H1 (cell line): ENCODE measurements at regions not wholly inside any gene's neighbourhood (a gene's known extent, or its start where the extent isn't known, plus 50 kb on each side); places are given as distances from the start of the nearest gene placed in this dataset.

Experiments used
- CTBP2 ChIP-seq: IDR thresholded peaks from 2 replicates; pipeline ENCODE4 v1.7.0; 2011; ENCODE audit warnings: borderline replicate concordance, mild to moderate bottlenecking, moderate library complexity, mixed read lengths, low read length; ENCODE audit not compliant: insufficient read depth, insufficient read length
- RXRA ChIP-seq: IDR thresholded peaks from 2 replicates; pipeline ENCODE4 v1.6.1; 2011; ENCODE audit warnings: low read depth, mild to moderate bottlenecking, low read length, moderate library complexity; ENCODE audit not compliant: insufficient read depth
- TEAD4 ChIP-seq: IDR thresholded peaks from 2 replicates; pipeline ENCODE4 v1.6.1; 2012; ENCODE audit warnings: low read depth, low read length, inconsistent platforms, mixed read lengths
- TF ChIP-seq, protein P1 (sequence below): IDR thresholded peaks from 2 replicates; pipeline ENCODE4 v1.6.1; 2012; ENCODE audit warnings: inconsistent platforms
- TF ChIP-seq, protein P2 (sequence below): IDR thresholded peaks from 2 replicates; pipeline ENCODE4 v1.6.1; 2012; ENCODE audit warnings: low read length, inconsistent platforms

DNA sequence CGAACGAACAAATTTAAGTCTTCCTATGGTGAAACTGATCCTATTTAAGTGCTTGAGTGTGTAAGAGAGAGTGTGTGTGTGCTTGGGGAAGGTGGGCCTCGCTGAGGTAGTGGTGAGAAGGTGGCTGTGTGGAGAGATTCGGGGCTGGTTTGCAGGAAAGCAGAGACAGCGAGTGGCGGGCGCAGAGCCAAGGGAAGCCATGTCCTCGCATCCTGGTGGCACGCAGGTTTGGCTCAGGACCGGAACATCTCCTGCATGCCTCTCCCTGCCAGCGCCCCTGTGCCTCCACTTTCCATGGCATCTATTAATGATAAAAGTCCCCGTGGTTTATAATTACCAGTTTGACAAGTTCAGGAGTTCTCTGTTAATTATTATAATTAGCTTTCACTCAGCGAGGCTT, 383.1 kb upstream of the CADM1 start (continued):
- no peak for TF ChIP-seq TEAD4
- TF ChIP-seq, protein P1, sequence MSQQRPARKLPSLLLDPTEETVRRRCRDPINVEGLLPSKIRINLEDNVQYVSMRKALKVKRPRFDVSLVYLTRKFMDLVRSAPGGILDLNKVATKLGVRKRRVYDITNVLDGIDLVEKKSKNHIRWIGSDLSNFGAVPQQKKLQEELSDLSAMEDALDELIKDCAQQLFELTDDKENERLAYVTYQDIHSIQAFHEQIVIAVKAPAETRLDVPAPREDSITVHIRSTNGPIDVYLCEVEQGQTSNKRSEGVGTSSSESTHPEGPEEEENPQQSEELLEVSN, result no peak
- TF ChIP-seq, protein P2, sequence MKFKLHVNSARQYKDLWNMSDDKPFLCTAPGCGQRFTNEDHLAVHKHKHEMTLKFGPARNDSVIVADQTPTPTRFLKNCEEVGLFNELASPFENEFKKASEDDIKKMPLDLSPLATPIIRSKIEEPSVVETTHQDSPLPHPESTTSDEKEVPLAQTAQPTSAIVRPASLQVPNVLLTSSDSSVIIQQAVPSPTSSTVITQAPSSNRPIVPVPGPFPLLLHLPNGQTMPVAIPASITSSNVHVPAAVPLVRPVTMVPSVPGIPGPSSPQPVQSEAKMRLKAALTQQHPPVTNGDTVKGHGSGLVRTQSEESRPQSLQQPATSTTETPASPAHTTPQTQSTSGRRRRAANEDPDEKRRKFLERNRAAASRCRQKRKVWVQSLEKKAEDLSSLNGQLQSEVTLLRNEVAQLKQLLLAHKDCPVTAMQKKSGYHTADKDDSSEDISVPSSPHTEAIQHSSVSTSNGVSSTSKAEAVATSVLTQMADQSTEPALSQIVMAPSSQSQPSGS, result no peak
- TF ChIP-seq RXRA, result no peak
- TF ChIP-seq CTBP2, result no peak
